ENCODE measurements at regions not wholly inside any gene's neighbourhood (a gene's known extent, or its start where the extent isn't known, plus 50 kb on each side); places are given as distances from the start of the nearest gene placed in this dataset.

GRCh38 chr6:139920027-139920775, 545.8 kb upstream of the CITED2 start:
- no peak for DNase-seq (ENCODE audit: low spot score)

- DNase-seq (ENCODE audit: low spot score): no peak
Observed at GRCh38 chr6:139919107-139920026, 544.9 kb upstream of the CITED2 start.

GRCh38 chr6:139917951-139918630, 543.6 kb upstream of the CITED2 start:
- no peak for DNase-seq (ENCODE audit: low spot score)

- DNase-seq (ENCODE audit: low spot score): no peak
Observed at GRCh38 chr6:139914910-139915309, 540.5 kb upstream of the CITED2 start.

GRCh38 chr6:139912735-139913400, 538.4 kb upstream of the CITED2 start:
- DNase-seq (ENCODE audit: low spot score): no peak

GRCh38 chr6:139909992-139910391, 535.5 kb upstream of the CITED2 start:
- DNase-seq (ENCODE audit: low spot score): no peak

GRCh38 chr6:139905404-139906052, 531.1 kb upstream of the CITED2 start:
- DNase-seq (ENCODE audit: low spot score): no peak

- DNase-seq (ENCODE audit: low spot score): no peak
Observed at GRCh38 chr6:139904568-139904967, 530.1 kb upstream of the CITED2 start.

- no peak for DNase-seq (ENCODE audit: low spot score)
Observed at GRCh38 chr6:139904158-139904533, 529.7 kb upstream of the CITED2 start.

GRCh38 chr6:139903411-139904157, 529.1 kb upstream of the CITED2 start:
- no peak for DNase-seq (ENCODE audit: low spot score)

GRCh38 chr6:139895205-139895793, 520.9 kb upstream of the CITED2 start:
- DNase-seq (ENCODE audit: low spot score): no peak

- no peak for DNase-seq (ENCODE audit: low spot score)
Observed at GRCh38 chr6:139894271-139894670, 519.8 kb upstream of the CITED2 start.

- DNase-seq (ENCODE audit: low spot score): no peak
Observed at GRCh38 chr6:139891471-139891870, 517.0 kb upstream of the CITED2 start.

- DNase-seq (ENCODE audit: low spot score): no peak
Observed at GRCh38 chr6:139888681-139889122, 514.3 kb upstream of the CITED2 start.

GRCh38 chr6:139887275-139887674, 512.8 kb upstream of the CITED2 start:
- no peak for DNase-seq (ENCODE audit: low spot score)

GRCh38 chr6:139886396-139886795, 511.9 kb upstream of the CITED2 start:
- DNase-seq (ENCODE audit: low spot score): no peak

- no peak for DNase-seq (ENCODE audit: low spot score)
Observed at GRCh38 chr6:139885909-139886308, 511.5 kb upstream of the CITED2 start.

- no peak for DNase-seq (ENCODE audit: low spot score)
Observed at GRCh38 chr6:139883776-139884175, 509.3 kb upstream of the CITED2 start.

- DNase-seq (ENCODE audit: low spot score): no peak
Observed at GRCh38 chr6:139882977-139883728, 508.7 kb upstream of the CITED2 start.

- DNase-seq (ENCODE audit: low spot score): no peak
Observed at GRCh38 chr6:139882234-139882633, 507.8 kb upstream of the CITED2 start.

All from CD4-positive, alpha-beta T cell treated with Interleukin-2 at 100 ng/mL for 4 hours (primary cell).